ENCODE measurements at regions not wholly inside any gene's neighbourhood (a gene's known extent, or its start where the extent isn't known, plus 50 kb on each side); places are given as distances from the start of the nearest gene placed in this dataset.

- no peaks in the 10 kb centered on the region for H3K36me3 ChIP-seq (ENCODE audit: control insufficient read depth, insufficient read depth, low read length)
- ChIA-PET CTCF (no interaction called here), POLR2A (no interaction called here)
- no peak for DNase-seq (ENCODE audit: low read depth)
- H3K27me3 ChIP-seq (ENCODE audit: control insufficient read depth, insufficient read depth, low read length): no peaks in the 10 kb centered on the region
- H3K4me3 ChIP-seq (ENCODE audit: low read depth, low read length): no peak overlapping the region
- TF ChIP-seq, protein P1, sequence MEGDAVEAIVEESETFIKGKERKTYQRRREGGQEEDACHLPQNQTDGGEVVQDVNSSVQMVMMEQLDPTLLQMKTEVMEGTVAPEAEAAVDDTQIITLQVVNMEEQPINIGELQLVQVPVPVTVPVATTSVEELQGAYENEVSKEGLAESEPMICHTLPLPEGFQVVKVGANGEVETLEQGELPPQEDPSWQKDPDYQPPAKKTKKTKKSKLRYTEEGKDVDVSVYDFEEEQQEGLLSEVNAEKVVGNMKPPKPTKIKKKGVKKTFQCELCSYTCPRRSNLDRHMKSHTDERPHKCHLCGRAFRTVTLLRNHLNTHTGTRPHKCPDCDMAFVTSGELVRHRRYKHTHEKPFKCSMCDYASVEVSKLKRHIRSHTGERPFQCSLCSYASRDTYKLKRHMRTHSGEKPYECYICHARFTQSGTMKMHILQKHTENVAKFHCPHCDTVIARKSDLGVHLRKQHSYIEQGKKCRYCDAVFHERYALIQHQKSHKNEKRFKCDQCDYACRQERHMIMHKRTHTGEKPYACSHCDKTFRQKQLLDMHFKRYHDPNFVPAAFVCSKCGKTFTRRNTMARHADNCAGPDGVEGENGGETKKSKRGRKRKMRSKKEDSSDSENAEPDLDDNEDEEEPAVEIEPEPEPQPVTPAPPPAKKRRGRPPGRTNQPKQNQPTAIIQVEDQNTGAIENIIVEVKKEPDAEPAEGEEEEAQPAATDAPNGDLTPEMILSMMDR (IDR thresholded peaks at IDR 0.05; ENCODE audit: insufficient read depth, low read depth, low read length): no peak
Measured at GRCh38 chr13:73962284-73962683, 171.9 kb downstream of the KLF12 start.

DNA sequence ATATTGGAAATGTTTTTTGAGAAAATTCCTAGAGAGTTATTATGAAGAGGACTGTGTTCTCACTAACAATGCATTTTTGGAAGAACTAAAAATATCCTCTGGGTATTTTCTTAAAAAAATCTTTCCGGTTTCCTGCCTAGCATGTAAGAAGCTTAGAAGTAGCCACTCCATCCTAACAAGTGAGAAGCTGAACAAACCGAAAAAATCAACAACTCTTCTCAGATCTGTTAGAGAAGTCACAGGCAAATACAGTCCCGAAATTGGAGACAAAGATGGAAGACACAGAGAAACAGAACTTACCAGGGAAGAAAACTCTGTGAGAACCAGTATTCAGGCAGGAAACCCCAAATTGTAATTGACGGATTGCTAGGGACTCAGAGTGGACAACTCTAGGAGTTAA lies 173.0 kb downstream of the KLF12 start:
- no peak overlapping the region for H3K4me3 ChIP-seq (ENCODE audit: low read depth, low read length)
- no peaks in the 10 kb centered on the region for H3K27me3 ChIP-seq (ENCODE audit: control insufficient read depth, insufficient read depth, low read length)
- ChIA-PET CTCF (no interaction called here), POLR2A (no interaction called here)
- DNase-seq (ENCODE audit: low read depth): no peak
- no peaks in the 10 kb centered on the region for H3K36me3 ChIP-seq (ENCODE audit: control insufficient read depth, insufficient read depth, low read length)
- TF ChIP-seq, protein P1 (IDR thresholded peaks at IDR 0.05; ENCODE audit: insufficient read depth, low read depth, low read length): no peak

GRCh38 chr13:73960474-73960873 lies 173.7 kb downstream of the KLF12 start:
- Histone ChIP-seq H3K27me3 (ENCODE audit: control insufficient read depth, insufficient read depth, low read length) (no peaks in the 10 kb centered on the region), H3K4me3 (ENCODE audit: low read depth, low read length) (no peak overlapping the region), H3K36me3 (ENCODE audit: control insufficient read depth, insufficient read depth, low read length) (no peaks in the 10 kb centered on the region)
- ChIA-PET CTCF (interaction anchor here (1.0 kb wide), 1 partner anchor 19 kb away, joined by 3 read pairs; no protein-coding TSS in a partner anchor), POLR2A (no interaction called here)
- no peak for DNase-seq (ENCODE audit: low read depth)
- TF ChIP-seq, protein P1 (IDR thresholded peaks at IDR 0.05; ENCODE audit: insufficient read depth, low read depth, low read length): no peak

DNA sequence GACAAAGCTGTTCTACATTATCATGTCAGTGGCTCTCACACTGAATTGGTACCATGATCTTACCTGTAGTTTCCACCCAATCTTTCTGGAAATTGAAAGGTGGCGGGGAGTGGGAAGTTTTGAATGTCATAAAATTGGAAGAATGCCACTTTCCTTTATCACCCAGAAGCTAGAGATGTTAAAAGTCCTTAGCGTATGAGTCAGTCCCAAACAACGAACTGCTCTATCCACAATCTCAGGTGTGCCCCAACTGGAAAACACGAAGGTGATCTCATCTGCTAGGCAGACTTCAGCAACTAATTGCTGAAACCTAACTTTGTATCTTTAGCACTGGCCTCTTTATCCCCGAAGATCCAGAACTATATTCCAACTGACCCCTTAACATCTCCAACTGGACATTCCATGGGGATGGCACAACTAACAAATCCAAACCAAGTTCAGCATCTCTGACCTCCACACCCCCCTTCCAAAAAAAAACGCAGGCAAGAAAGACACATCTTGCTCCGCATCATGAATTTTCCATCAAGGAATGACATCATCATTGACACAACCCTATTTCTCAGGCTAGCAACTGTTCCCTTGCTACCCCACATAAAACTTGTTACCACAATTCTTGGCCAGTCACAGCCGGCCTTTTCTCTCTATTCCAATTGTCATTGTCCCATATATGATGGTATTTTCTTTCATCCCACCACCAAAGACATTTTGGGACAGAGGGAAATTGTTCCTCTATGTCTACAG lies 175.4 kb downstream of the KLF12 start:
- no peak for DNase-seq (ENCODE audit: low read depth)
- no peaks in the 10 kb centered on the region for H3K27me3 ChIP-seq (ENCODE audit: control insufficient read depth, insufficient read depth, low read length)
- no peaks in the 10 kb centered on the region for H3K36me3 ChIP-seq (ENCODE audit: control insufficient read depth, insufficient read depth, low read length)
- H3K4me3 ChIP-seq (ENCODE audit: low read depth, low read length): no peak overlapping the region
- ChIA-PET POLR2A (no interaction called here), CTCF (no interaction called here)
- TF ChIP-seq, protein P1 (IDR thresholded peaks at IDR 0.05; ENCODE audit: insufficient read depth, low read depth, low read length): no peak

GRCh38 chr13:73957889-73958288 lies 176.3 kb downstream of the KLF12 start:
- ChIA-PET CTCF (no interaction called here), POLR2A (no interaction called here)
- TF ChIP-seq, protein P1 (IDR thresholded peaks at IDR 0.05; ENCODE audit: insufficient read depth, low read depth, low read length): no peak
- H3K36me3 ChIP-seq (ENCODE audit: control insufficient read depth, insufficient read depth, low read length): no peaks in the 10 kb centered on the region
- H3K4me3 ChIP-seq (ENCODE audit: low read depth, low read length): no peak overlapping the region
- DNase-seq (ENCODE audit: low read depth): no peak
- H3K27me3 ChIP-seq (ENCODE audit: control insufficient read depth, insufficient read depth, low read length): no peaks in the 10 kb centered on the region
